ENCODE measurements at regions not wholly inside any gene's neighbourhood (a gene's known extent, or its start where the extent isn't known, plus 50 kb on each side); places are given as distances from the start of the nearest gene placed in this dataset.

DNA sequence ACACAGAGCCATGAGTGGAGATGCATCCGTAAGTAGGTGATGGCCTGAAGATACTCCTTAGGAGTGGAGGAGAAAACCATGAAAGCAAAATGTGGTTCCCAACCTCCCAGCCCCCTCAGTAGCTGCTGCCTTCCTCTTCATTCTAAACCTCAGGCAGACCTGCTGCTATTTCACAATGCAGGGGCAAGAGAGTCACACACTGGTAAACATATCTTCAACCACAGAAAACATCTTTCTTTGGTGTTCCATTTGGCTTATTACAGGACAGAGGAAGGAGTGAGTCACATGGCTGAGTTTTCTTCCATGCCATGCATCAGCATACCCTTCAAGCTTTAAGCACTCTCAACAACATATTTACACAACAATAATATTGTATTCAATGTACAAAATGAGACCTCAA lies 342.1 kb downstream of the BMPER start (continued):
- no peak for TF ChIP-seq RAD21 (IDR thresholded peaks at IDR 0.05 in 1 of 2, conservative IDR thresholded peaks at IDR 0.05 in 1 of 2; ENCODE audit: low read depth in 2 of 2, low read length in 2 of 2)
- TF ChIP-seq EGR1 (IDR thresholded peaks at IDR 0.05; ENCODE audit: borderline replicate concordance, low read depth, low read length): no peak
- no peak for TF ChIP-seq BACH1 (IDR thresholded peaks at IDR 0.05; ENCODE audit: low read length)
- TF ChIP-seq KDM1A (IDR thresholded peaks at IDR 0.05; ENCODE audit: borderline replicate concordance, low read length): no peak
- TF ChIP-seq SRF (IDR thresholded peaks at IDR 0.05; ENCODE audit: low read depth, low read length): no peak
- TF ChIP-seq RBBP5 (IDR thresholded peaks at IDR 0.05; ENCODE audit: borderline replicate concordance, low read depth, low read length): no peak

All from H1 (cell line).